Mesothelial cell of epicardium (in vitro differentiated cells): ENCODE measurements at regions not wholly inside any gene's neighbourhood (a gene's known extent, or its start where the extent isn't known, plus 50 kb on each side); places are given as distances from the start of the nearest gene placed in this dataset.

ENCODE experiments used
- DNase-seq, 2 experiments: peaks; one replicate each; pipeline ENCODE4 v3.0.0; 2021; ENCODE audit warnings: low spot score in 2 of 2; ENCODE audit not compliant: unreplicated experiment in 2 of 2
- H3K27ac Mint-ChIP-seq: 2 replicates; pipeline ENCODE4 v1.8.0; 2021; ENCODE audit warnings: mixed read lengths
- H3K27me3 Mint-ChIP-seq: 2 replicates; pipeline ENCODE4 v1.8.0; 2021; ENCODE audit warnings: low read depth, mixed read lengths
- H3K36me3 Mint-ChIP-seq: 2 replicates; pipeline ENCODE4 v1.8.0; 2021; ENCODE audit warnings: mixed read lengths
- H3K4me1 Mint-ChIP-seq: 2 replicates; pipeline ENCODE4 v1.8.0; 2021; ENCODE audit warnings: mixed read lengths
- H3K4me3 Mint-ChIP-seq: 2 replicates; pipeline ENCODE4 v1.8.0; 2021; ENCODE audit warnings: mild to moderate bottlenecking, moderate library complexity, mixed read lengths
- H3K9me3 Mint-ChIP-seq: 2 replicates; pipeline ENCODE4 v1.8.0; 2021; ENCODE audit warnings: mixed read lengths
- TF ChIP-seq, protein P1 (sequence below): fragments of 200-600 bp; sonication (generic); IDR thresholded peaks from one replicate; pipeline ENCODE4 v1.5.0; 2021; ENCODE audit warnings: antibody characterized with exemption; ENCODE audit not compliant: unreplicated experiment

DNA sequence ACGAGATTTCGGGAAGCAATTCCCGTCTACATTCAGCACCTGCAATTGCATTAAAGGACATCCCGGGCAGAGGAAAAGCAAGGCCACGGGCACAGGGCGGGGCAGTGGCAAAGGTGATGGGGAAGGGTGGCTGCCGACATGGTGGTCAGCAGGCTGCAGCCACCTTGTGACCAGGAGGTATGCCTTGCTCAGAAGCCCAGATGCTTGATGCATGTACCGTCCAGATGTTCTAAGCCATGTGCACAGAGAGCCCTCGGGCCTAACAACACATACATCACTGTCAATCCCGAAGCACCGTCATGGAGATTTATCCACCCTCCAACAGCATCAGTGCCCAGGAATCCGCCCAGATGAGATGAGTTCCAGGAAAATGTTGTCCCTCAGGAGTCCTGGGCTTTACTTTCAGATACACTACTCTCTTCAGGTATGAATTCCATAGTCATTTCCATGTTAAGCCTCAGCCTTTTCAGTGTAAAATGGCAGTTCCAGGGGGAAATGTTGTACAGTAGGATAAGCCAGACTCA, 77.8 kb upstream of the FRMD1 start:
- peaks cover 66% of the 10 kb centered on the region for H3K4me1 Mint-ChIP-seq
- H3K36me3 Mint-ChIP-seq, result no peaks in the 10 kb centered on the region
- H3K27ac Mint-ChIP-seq, result peak overlapping the region; percentile 85
- peak overlapping the region; percentile 35 for H3K4me3 Mint-ChIP-seq
- TF ChIP-seq, protein P1, sequence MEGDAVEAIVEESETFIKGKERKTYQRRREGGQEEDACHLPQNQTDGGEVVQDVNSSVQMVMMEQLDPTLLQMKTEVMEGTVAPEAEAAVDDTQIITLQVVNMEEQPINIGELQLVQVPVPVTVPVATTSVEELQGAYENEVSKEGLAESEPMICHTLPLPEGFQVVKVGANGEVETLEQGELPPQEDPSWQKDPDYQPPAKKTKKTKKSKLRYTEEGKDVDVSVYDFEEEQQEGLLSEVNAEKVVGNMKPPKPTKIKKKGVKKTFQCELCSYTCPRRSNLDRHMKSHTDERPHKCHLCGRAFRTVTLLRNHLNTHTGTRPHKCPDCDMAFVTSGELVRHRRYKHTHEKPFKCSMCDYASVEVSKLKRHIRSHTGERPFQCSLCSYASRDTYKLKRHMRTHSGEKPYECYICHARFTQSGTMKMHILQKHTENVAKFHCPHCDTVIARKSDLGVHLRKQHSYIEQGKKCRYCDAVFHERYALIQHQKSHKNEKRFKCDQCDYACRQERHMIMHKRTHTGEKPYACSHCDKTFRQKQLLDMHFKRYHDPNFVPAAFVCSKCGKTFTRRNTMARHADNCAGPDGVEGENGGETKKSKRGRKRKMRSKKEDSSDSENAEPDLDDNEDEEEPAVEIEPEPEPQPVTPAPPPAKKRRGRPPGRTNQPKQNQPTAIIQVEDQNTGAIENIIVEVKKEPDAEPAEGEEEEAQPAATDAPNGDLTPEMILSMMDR, result no peak
- H3K9me3 Mint-ChIP-seq, result no peaks in the 10 kb centered on the region
- H3K27me3 Mint-ChIP-seq, result no peaks in the 10 kb centered on the region
- peak in 1 of 2 experiments; percentile 31 for DNase-seq

DNA sequence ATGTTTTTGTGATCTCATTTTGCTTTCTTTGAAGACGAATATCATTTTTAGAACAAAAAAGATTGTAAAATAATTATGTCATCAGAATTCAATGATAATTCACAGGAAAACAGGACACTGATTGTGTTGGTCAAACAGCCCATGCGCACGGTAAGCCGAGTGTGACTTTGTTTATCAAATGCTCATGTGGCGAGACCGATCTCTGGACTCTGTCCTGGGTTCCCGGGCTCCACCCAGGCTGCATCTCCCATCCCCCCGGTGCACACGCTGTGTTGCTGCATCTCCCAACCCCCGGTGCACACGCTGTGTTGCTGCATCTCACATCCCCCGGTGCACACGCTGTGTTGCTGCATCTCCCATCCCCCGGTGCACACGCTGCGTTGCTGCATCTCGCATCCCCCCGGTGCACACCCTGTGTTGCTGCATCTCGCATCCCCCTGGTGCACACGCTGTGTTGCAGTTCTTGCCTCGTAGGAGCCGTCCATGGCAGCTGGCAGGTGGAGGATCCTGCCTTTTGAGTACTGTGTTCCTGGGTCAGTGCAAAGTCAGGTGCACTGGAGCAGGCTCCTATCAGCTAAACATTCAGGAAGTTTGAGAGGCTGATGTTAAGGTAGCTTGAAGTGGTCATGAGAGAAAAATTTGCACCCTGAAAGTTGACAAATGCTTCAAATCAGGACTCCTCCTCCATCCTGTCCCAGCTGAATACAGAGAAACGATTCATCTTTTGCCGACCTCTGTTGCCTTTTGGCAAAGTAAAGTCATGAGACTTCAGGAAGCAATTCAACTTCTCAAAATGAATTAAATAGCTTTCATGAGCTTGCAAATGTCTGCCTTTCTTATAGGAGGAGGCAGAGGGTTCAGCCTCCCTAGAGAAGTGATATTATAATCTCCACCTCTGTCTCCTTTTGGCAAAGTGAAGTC, 77.1 kb upstream of the FRMD1 start:
- Mint-ChIP-seq H3K27ac (peak overlapping the region; percentile 56), H3K36me3 (no peaks in the 10 kb centered on the region), H3K27me3 (no peaks in the 10 kb centered on the region), H3K4me3 (no peak overlapping the region), H3K9me3 (no peaks in the 10 kb centered on the region), H3K4me1 (peaks cover 71% of the 10 kb centered on the region)
- peak in 1 of 2 experiments; percentile 34 for DNase-seq
- TF ChIP-seq, protein P1, result no peak

DNA sequence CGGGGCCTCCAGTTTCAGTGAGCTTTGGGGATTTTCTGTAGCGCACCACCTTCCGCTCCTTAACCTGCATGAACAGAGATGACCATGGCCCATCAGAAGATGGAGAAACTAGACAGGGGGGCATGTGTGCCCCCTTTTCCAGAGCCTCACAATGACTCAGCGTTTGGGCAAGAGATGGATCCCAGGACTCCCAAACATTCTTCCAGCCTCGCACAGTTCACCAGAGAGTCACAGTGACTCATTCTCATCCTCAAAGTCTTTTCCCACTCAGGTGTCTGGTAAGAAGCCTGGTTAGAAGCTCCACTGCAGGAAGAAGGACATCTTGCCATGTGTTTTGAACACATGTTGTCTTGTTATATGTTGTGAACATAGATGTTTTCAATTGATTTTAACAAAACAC, 76.2 kb upstream of the FRMD1 start:
- Mint-ChIP-seq H3K9me3 (no peaks in the 10 kb centered on the region), H3K4me3 (no peak overlapping the region), H3K4me1 (peaks cover 76% of the 10 kb centered on the region), H3K27ac (no peak overlapping the region), H3K36me3 (no peaks in the 10 kb centered on the region), H3K27me3 (no peaks in the 10 kb centered on the region)
- TF ChIP-seq, protein P1, result no peak
- no peak for DNase-seq

DNA sequence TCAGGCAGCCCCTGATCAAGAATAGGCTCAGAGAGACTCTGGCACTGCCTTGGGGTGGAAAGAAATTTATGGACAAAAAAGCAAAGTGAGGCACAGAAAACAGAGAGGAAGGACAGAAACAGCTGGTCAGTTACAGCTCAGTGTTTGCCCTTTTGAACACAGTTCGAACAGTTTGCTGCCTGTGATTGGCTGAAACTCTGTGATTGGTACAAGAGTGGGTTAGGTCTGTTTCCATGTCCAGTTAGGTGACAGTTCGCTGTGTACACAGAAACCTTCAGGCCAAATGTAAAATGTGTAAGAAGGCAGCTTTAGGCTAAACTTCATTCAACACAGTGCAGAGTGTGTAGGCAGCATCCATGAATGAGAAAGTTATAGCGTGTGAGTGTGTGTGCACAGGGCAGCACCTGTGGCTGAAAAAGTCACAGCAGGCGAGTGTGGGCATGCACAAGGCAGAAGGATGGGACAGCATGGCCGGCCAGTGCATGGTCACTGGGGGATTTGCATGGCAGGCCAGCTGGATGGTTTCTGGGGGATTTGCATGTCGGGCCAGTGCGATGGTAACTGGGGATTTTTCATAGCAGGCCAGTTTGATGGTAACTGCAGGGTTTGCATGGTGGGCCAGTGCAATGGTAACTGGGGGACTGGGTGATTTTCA, 75.4 kb upstream of the FRMD1 start:
- DNase-seq, result peak in 1 of 2 experiments; percentile 24
- TF ChIP-seq, protein P1, result no peak
- no peak overlapping the region for H3K27ac Mint-ChIP-seq

DNA sequence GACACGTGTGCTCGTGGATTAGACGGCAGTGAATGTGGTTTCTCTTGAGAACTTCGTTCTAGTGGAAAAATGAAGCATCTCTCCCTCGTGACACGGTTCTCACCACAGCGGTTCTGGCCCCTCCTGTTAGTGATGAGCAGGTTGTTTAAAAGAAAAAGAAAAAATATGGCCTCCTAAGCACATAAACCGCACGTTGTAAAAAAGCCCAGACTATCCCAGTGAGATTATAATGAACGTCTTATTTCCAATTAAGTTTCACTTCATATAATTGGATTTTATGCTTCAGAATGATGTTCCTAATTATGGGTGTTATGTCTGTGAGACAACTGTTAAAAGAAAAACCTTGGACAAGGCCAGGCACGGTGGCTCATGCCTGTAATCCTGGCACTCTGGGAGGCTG, 74.5 kb upstream of the FRMD1 start:
- DNase-seq, result no peak
- Mint-ChIP-seq H3K27me3 (peaks cover 8% of the 10 kb centered on the region), H3K4me1 (peaks cover 69% of the 10 kb centered on the region), H3K9me3 (no peaks in the 10 kb centered on the region), H3K36me3 (no peaks in the 10 kb centered on the region), H3K27ac (no peak overlapping the region), H3K4me3 (no peak overlapping the region)
- TF ChIP-seq, protein P1, result no peak

More for the DNA sequence above, 75.4 kb upstream of the FRMD1 start:
- Mint-ChIP-seq H3K4me1 (peaks cover 76% of the 10 kb centered on the region), H3K9me3 (no peaks in the 10 kb centered on the region), H3K36me3 (no peaks in the 10 kb centered on the region), H3K27me3 (peaks cover 4% of the 10 kb centered on the region), H3K4me3 (no peak overlapping the region)
